Central memory CD8-positive, alpha-beta T cell (primary cell): ENCODE measurements at regions not wholly inside any gene's neighbourhood (a gene's known extent, or its start where the extent isn't known, plus 50 kb on each side); places are given as distances from the start of the nearest gene placed in this dataset.
"Not testable (repeated sequence)": the region's sequence is repeated elsewhere in the genome, so short reads cannot be mapped to it uniquely, and the experiment has no call there.

Experiments
- ATAC-seq: fragments of 150-1000 bp; cut with Tn5 transposase; replicated peaks from 2 replicates; pipeline ENCODE4 v1.10.0; 2022; ENCODE audit warnings: mild to moderate bottlenecking, moderate FRiP score, moderate number of reproducible peaks; ENCODE audit not compliant: poor library complexity, severe bottlenecking; ENCODE audit errors: extremely low read depth
- DNase-seq, 2 donors: peaks; one replicate each; pipeline ENCODE4 v3.0.0; 2021; ENCODE audit warnings: low spot score in 2 of 2
- H3K27ac Mint-ChIP-seq: one replicate; pipeline ENCODE4 v1.8.0; 2022; ENCODE audit warnings: low read depth, mild to moderate bottlenecking, moderate library complexity, mixed read lengths
- H3K27me3 Mint-ChIP-seq: one replicate; pipeline ENCODE4 v1.8.0; 2022; ENCODE audit warnings: mixed read lengths
- H3K36me3 Mint-ChIP-seq: one replicate; pipeline ENCODE4 v1.8.0; 2022; ENCODE audit warnings: mild to moderate bottlenecking, moderate library complexity, mixed read lengths; ENCODE audit not compliant: insufficient read depth
- H3K4me1 Mint-ChIP-seq: one replicate; pipeline ENCODE4 v1.8.0; 2022; ENCODE audit warnings: mixed read lengths
- H3K4me3 Mint-ChIP-seq: one replicate; pipeline ENCODE4 v1.8.0; 2022; ENCODE audit warnings: mild to moderate bottlenecking, moderate library complexity, mixed read lengths
- H3K9me3 Mint-ChIP-seq: one replicate; pipeline ENCODE4 v1.8.0; 2022; ENCODE audit warnings: mixed read lengths

GRCh38 chr13:43946281-43946680 lies 66.6 kb downstream of the LACC1 start:
- DNase-seq (no peak), ATAC-seq (no peak)
- Mint-ChIP-seq H3K36me3 (no peaks in the 10 kb centered on the region), H3K4me1 (no peaks in the 10 kb centered on the region), H3K9me3 (peaks cover 6% of the 10 kb centered on the region), H3K27me3 (peaks cover 31% of the 10 kb centered on the region), H3K4me3 (no peak overlapping the region), H3K27ac (no peak overlapping the region)

- DNase-seq (no peak), ATAC-seq (no peak)
Observed at GRCh38 chr13:43947897-43948458, 68.3 kb downstream of the LACC1 start.

DNA sequence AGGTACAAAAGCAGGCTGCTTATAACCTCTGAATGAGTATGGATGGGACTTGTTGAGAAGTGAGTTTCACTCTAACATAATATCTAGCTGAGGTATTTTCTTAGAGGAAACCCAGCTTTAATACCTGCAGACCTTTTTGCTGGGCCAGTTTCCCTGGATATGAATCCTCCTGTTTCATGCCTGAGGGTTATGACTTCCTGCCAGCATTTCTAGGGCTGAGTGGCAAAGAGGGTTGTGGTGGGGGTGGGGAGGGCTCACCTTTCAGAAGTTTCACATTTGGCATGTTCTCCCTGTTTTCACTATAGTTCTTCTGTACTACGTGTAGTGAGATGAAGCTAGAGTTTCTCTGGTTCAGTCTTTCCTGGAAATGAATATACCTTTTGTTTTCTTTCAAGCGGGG lies 73.7 kb downstream of the LACC1 start:
- DNase-seq: no peak
- H3K4me3 Mint-ChIP-seq: no peak overlapping the region
- H3K27me3 Mint-ChIP-seq: peaks cover 67% of the 10 kb centered on the region
- no peaks in the 10 kb centered on the region for H3K36me3 Mint-ChIP-seq
- H3K4me1 Mint-ChIP-seq: no peaks in the 10 kb centered on the region
- ATAC-seq: no peak
- H3K27ac Mint-ChIP-seq: no peak overlapping the region
- H3K9me3 Mint-ChIP-seq: no peaks in the 10 kb centered on the region

More at GRCh38 chr13:43947897-43948458, 68.3 kb downstream of the LACC1 start:
- Mint-ChIP-seq H3K27ac (no peak overlapping the region), H3K4me1 (no peaks in the 10 kb centered on the region), H3K9me3 (peaks cover 6% of the 10 kb centered on the region), H3K4me3 (no peak overlapping the region), H3K36me3 (no peaks in the 10 kb centered on the region), H3K27me3 (peaks cover 32% of the 10 kb centered on the region)

GRCh38 chr13:43956975-43957374 lies 77.3 kb downstream of the LACC1 start:
- H3K27me3 Mint-ChIP-seq: peaks cover 56% of the 10 kb centered on the region
- H3K9me3 Mint-ChIP-seq, ATAC-seq, H3K4me1 Mint-ChIP-seq, H3K27ac Mint-ChIP-seq, H3K4me3 Mint-ChIP-seq, DNase-seq, H3K36me3 Mint-ChIP-seq: not testable (repeated sequence)

- H3K27ac Mint-ChIP-seq: no peak overlapping the region
- no peaks in the 10 kb centered on the region for H3K9me3 Mint-ChIP-seq
- no peak overlapping the region for H3K4me3 Mint-ChIP-seq
- DNase-seq (no peak), ATAC-seq (no peak)
- no peaks in the 10 kb centered on the region for H3K36me3 Mint-ChIP-seq
- H3K4me1 Mint-ChIP-seq: no peaks in the 10 kb centered on the region
- H3K27me3 Mint-ChIP-seq: peaks cover 40% of the 10 kb centered on the region
Observed at GRCh38 chr13:43959291-43959690, 79.6 kb downstream of the LACC1 start.

DNA sequence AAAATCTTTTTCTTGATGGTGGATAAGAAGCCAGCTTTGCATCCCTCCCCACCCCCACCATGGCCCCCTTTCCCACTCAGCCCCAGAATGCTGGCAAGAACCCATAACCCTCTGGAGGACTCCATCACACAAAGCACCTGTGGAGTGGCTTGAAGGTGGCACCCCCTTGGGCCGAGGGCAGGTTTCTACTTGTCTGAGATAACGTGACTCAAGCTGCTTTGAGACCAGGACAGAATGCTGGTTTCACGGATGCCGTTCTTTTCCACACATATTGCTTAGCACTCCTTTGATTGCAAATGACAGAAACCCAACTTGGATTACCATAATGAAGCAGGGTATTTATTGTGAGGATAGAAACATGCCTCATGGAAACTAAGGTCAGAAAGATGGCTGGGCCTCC lies 82.2 kb downstream of the LACC1 start:
- H3K4me3 Mint-ChIP-seq: no peak overlapping the region

GRCh38 chr13:43963726-43964125 lies 84.0 kb downstream of the LACC1 start:
- Mint-ChIP-seq H3K36me3 (no peaks in the 10 kb centered on the region), H3K27ac (no peak overlapping the region), H3K27me3 (peaks cover 2% of the 10 kb centered on the region), H3K4me1 (no peaks in the 10 kb centered on the region), H3K4me3 (no peak overlapping the region), H3K9me3 (no peaks in the 10 kb centered on the region)
- ATAC-seq: no peak
- no peak for DNase-seq

More for the DNA sequence above, 82.2 kb downstream of the LACC1 start:
- no peak overlapping the region for H3K27ac Mint-ChIP-seq
- H3K4me1 Mint-ChIP-seq: no peaks in the 10 kb centered on the region
- DNase-seq (no peak), ATAC-seq (no peak)
- H3K36me3 Mint-ChIP-seq: no peaks in the 10 kb centered on the region
- no peaks in the 10 kb centered on the region for H3K9me3 Mint-ChIP-seq
- H3K27me3 Mint-ChIP-seq: peaks cover 16% of the 10 kb centered on the region

DNA sequence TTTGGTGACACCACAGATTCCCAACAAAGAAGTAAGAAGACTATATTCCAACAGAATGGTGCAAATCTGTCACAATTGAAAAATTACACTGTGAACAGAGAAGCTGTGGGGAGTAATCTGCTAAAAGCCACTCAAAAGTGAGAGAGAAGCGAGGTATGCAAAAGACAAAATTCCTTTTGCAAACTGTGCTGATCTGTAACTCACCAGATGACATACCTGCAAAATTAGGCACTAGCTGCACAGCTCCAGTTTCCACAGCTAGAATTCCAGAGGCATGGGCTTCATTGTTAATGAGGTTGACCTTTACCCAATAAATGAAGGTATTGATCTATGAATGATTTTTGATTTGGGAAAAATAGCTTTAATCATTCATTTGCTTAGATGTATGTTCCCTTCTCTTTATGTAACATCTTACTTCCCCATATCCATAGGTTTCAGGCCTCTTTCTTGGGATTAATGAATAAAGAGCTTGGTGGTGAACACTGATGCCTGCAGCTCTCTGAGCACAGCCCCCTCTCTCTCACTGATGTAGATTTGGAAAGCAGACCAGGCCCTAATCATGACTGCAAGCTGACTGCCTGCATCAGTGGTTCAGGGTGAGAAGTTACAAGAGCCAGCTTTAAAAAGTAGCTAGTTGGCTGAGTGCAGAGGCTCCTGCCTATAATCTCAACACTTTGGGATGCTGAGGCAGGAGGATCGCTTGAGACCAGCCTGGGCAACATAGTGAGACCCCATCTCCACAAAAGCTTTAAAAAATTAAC lies 85.2 kb downstream of the LACC1 start:
- H3K4me3 Mint-ChIP-seq: no peak overlapping the region
- no peak overlapping the region for H3K27ac Mint-ChIP-seq
- ATAC-seq: no peak
- DNase-seq: no peak
- no peaks in the 10 kb centered on the region for H3K27me3 Mint-ChIP-seq
- no peaks in the 10 kb centered on the region for H3K9me3 Mint-ChIP-seq
- no peaks in the 10 kb centered on the region for H3K36me3 Mint-ChIP-seq
- no peaks in the 10 kb centered on the region for H3K4me1 Mint-ChIP-seq

- ATAC-seq (no peak), DNase-seq (no peak)
- no peaks in the 10 kb centered on the region for H3K27me3 Mint-ChIP-seq
- H3K9me3 Mint-ChIP-seq: no peaks in the 10 kb centered on the region
- H3K4me1 Mint-ChIP-seq: no peaks in the 10 kb centered on the region
- no peak overlapping the region for H3K27ac Mint-ChIP-seq
- H3K4me3 Mint-ChIP-seq: no peak overlapping the region
- no peaks in the 10 kb centered on the region for H3K36me3 Mint-ChIP-seq
Observed at GRCh38 chr13:43965459-43965845, 85.7 kb downstream of the LACC1 start.

GRCh38 chr13:43968251-43968942 lies 88.7 kb downstream of the LACC1 start:
- not testable (repeated sequence) for DNase-seq, H3K27ac Mint-ChIP-seq, H3K4me3 Mint-ChIP-seq, H3K9me3 Mint-ChIP-seq, H3K27me3 Mint-ChIP-seq, H3K36me3 Mint-ChIP-seq, H3K4me1 Mint-ChIP-seq
- peak; percentile 52 for ATAC-seq

GRCh38 chr13:43968943-43969690 lies 89.4 kb downstream of the LACC1 start:
- H3K4me3 Mint-ChIP-seq, H3K36me3 Mint-ChIP-seq, H3K9me3 Mint-ChIP-seq, DNase-seq, H3K27me3 Mint-ChIP-seq, H3K27ac Mint-ChIP-seq, ATAC-seq, H3K4me1 Mint-ChIP-seq: not testable (repeated sequence)

DNA sequence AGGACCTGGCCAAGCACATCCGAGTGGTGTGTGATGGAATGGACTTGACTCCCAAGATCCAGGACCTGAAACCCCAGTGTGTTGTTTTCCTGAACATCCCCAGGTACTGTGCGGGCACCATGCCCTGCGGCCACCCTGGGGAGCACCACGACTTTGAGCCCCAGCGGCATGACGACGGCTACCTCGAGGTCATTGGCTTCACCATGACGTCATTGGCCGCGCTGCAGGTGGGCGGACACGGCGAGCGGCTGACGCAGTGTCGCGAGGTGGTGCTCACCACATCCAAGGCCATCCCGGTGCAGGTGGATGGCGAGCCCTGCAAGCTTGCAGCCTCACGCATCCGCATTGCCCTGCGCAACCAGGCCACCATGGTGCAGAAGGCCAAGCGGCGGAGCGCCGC lies 90.2 kb downstream of the LACC1 start:
- ATAC-seq, H3K27ac Mint-ChIP-seq, H3K9me3 Mint-ChIP-seq, DNase-seq, H3K4me1 Mint-ChIP-seq, H3K27me3 Mint-ChIP-seq, H3K36me3 Mint-ChIP-seq, H3K4me3 Mint-ChIP-seq: not testable (repeated sequence)
